Stomach (tissue), 8 donors: ENCODE measurements at regions not wholly inside any gene's neighbourhood (a gene's known extent, or its start where the extent isn't known, plus 50 kb on each side); places are given as distances from the start of the nearest gene placed in this dataset.

ENCODE experiments used
- DNase-seq, 2 donors: peaks; one replicate each; pipeline versions ENCODE4 v3.0.0 to v3.0.0-alpha.2; 2013 to 2019
- H3K27ac ChIP-seq, 5 donors: fragments of 200-600 bp in 4 of 5; sonication (generic) in 4 of 5; one replicate each; pipeline ENCODE4 v1.5.1; 2013 to 2019; ENCODE audit warnings: mild to moderate bottlenecking in 1 of 5, moderate library complexity in 1 of 5
- H3K27me3 ChIP-seq, 3 donors: fragments of 200-600 bp; sonication (generic); one replicate each; pipeline ENCODE4 v1.5.1; 2017 to 2019; ENCODE audit warnings: mixed run types in 1 of 3
- H3K36me3 ChIP-seq, 4 donors: fragments of 200-600 bp; sonication (generic); 1 replicate in 3 of 4; 2 replicates in 1 of 4; pipeline ENCODE4 v1.5.1; 2016 to 2019
- H3K4me1 ChIP-seq, 4 donors: fragments of 200-600 bp; sonication (generic); one replicate each; pipeline ENCODE4 v1.5.1; 2016 to 2019
- H3K4me3 ChIP-seq, 4 donors: fragments of 200-600 bp; sonication (generic) in 3 of 4; one replicate each; pipeline ENCODE4 v1.5.1; 2016 to 2019; ENCODE audit warnings: mild to moderate bottlenecking in 1 of 4
- H3K9me3 ChIP-seq, 4 donors: fragments of 200-600 bp; sonication (generic); one replicate each; pipeline ENCODE4 v1.5.1; 2016 to 2019
- EP300 ChIP-seq: sonication (generic); formaldehyde crosslinking; IDR thresholded peaks from one replicate; pipeline ENCODE4 v1.6.1; 2017; ENCODE audit warnings: antibody characterized with exemption
- POLR2A ChIP-seq, 4 donors: fragments of 450-650 bp; IDR thresholded peaks; one replicate each; pipeline ENCODE4 v1.6.1; 2016; ENCODE audit warnings: antibody characterized with exemption in 4 of 4, control low read depth in 2 of 4, mild to moderate bottlenecking in 1 of 4, moderate library complexity in 1 of 4
- POLR2AphosphoS5 ChIP-seq, 3 donors: sonication (generic); formaldehyde crosslinking; IDR thresholded peaks; one replicate each; pipeline ENCODE4 v1.6.1; 2016; ENCODE audit warnings: antibody characterized with exemption in 3 of 3
- WGBS, 5 donors: extraction: QIAGEN DNeasy Blood & Tissue Kit in 3 of 5; methylation state at CpG; one replicate each; pipeline versions ENCODE4 v1.1.5 to v1.1.7; 2013 to 2018; 5-methylcytosine and 5-hydroxymethylcytosine counted together
- intact Hi-C: fragments of 100-400 bp; cut with DNase I; formaldehyde crosslinking; loops from one replicate; pipeline ENCODE4 v1.15.1; 2023; ENCODE audit warnings: low total_unique reads
- TF ChIP-seq, protein P1 (sequence below), 7 experiments: fragments of 450-650 bp in 4 of 7; fragments of 200-600 bp in 3 of 7; sonication (generic) in 3 of 7; IDR thresholded peaks; one replicate each; pipeline ENCODE4 v1.5.1; 2016 to 2019; ENCODE audit warnings: antibody characterized with exemption in 7 of 7, control low read depth in 2 of 7, mild to moderate bottlenecking in 1 of 7
- donor health status: healthy with polysubstance abuse.
- donor health status: Bipolar disorder and iron deficiency.
- donor health status: healthy.

- WGBS, 5 donors, result 89 to 98% (median 95%) methylated on average over 6 of the region's 6 CpGs
- no peak overlapping the region for H3K4me3 ChIP-seq
- H3K27ac ChIP-seq, result peak overlapping the region in 4 of 5 donors; percentile 81 to 96 (median 84)
- no peaks in the 10 kb centered on the region for H3K27me3 ChIP-seq
- no peaks in the 10 kb centered on the region for H3K9me3 ChIP-seq
- no peak for DNase-seq
- no peaks in the 10 kb centered on the region for H3K36me3 ChIP-seq
- intact Hi-C loops, result no loop called here
- TF ChIP-seq POLR2AphosphoS5 (IDR thresholded peaks at IDR 0.05), result no peak
- no peak for TF ChIP-seq EP300
- TF ChIP-seq POLR2A (IDR thresholded peaks at IDR 0.05), result no peak
- TF ChIP-seq, protein P1, sequence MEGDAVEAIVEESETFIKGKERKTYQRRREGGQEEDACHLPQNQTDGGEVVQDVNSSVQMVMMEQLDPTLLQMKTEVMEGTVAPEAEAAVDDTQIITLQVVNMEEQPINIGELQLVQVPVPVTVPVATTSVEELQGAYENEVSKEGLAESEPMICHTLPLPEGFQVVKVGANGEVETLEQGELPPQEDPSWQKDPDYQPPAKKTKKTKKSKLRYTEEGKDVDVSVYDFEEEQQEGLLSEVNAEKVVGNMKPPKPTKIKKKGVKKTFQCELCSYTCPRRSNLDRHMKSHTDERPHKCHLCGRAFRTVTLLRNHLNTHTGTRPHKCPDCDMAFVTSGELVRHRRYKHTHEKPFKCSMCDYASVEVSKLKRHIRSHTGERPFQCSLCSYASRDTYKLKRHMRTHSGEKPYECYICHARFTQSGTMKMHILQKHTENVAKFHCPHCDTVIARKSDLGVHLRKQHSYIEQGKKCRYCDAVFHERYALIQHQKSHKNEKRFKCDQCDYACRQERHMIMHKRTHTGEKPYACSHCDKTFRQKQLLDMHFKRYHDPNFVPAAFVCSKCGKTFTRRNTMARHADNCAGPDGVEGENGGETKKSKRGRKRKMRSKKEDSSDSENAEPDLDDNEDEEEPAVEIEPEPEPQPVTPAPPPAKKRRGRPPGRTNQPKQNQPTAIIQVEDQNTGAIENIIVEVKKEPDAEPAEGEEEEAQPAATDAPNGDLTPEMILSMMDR (IDR thresholded peaks at IDR 0.05), result no peak
- peaks cover 37 to 61% (median 54%) of the 10 kb centered on the region in 4 donors for H3K4me1 ChIP-seq
Measured at GRCh38 chr14:76948976-76949375, 79.5 kb downstream of the IRF2BPL start.

- Histone ChIP-seq H3K36me3 (no peaks in the 10 kb centered on the region), H3K4me1 (peaks cover 34 to 55% (median 49%) of the 10 kb centered on the region in 4 donors), H3K4me3 (no peak overlapping the region), H3K9me3 (no peaks in the 10 kb centered on the region), H3K27ac (peak overlapping the region; percentile 80 to 96 (median 82)), H3K27me3 (no peaks in the 10 kb centered on the region)
- 52 to 61% (median 57%) methylated on average over 11 of the region's 11 CpGs for WGBS, 5 donors
- TF ChIP-seq, protein P1 (IDR thresholded peaks at IDR 0.05), result no peak
- peak in 1 of 3 donors; percentile 17 for TF ChIP-seq POLR2AphosphoS5 (IDR thresholded peaks at IDR 0.05)
- intact Hi-C loops, result no loop called here
- DNase-seq, result peak in 1 of 2 donors; percentile 79
Measured at GRCh38 chr14:76948213-76948947, 80.1 kb downstream of the IRF2BPL start.

DNA sequence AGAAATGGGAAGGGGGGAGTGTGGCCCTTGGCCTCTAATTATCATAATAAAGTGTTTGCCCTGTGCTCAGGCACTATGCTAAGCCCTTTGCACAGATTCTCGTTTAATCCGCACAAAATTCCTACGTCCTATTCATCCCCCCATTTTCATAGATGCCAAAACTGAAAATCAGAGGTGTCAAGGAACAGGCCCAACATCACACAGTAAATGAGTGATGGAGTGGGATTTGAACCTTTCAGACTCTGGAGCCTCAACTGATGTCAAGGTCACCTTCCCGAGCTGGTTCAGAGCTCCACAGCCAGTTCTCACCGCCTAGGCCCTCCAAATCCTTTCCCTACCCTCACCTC lies 80.7 kb downstream of the IRF2BPL start:
- H3K4me3 ChIP-seq, result no peak overlapping the region
- intact Hi-C loops, result no loop called here

DNA sequence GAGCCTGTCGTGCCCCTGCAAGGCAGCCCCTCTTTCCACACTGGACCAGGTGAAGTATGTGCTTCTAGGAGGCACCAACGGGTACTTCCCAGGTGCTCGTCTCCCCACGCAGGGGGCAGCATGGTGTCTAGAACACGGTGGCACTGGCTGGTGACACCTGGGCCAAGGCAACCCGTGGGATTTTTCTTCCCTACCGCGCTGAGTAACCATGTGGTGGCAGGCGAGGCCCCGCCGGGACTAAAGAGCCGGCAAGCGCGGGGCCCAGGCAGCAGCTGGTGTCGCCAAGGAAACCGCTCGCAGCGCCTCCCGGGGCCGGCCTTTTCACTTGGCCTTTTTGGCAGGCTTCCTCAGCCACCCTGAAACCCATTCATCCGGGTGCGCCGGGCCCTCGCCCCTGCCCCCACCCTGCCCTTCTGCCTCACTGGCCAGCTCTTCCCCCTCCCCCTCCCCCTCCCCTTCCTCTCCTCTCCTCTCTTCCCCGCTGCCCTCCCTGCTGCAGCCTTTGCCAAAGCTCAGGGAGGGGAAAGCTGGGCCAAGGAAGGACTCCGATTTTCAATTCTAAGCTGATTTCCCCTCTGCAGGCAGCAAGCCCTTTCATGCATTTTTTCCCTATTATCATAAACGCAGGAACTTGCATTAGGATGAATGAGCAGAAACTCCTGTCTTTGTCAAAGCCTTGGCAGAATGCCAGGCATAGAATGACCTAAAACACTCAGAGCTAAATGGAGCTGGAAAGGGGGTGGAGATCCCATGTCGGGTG lies 81.2 kb downstream of the IRF2BPL start:
- H3K27me3 ChIP-seq, result no peaks in the 10 kb centered on the region
- peak overlapping the region; percentile 80 to 96 (median 82) for H3K27ac ChIP-seq
- H3K36me3 ChIP-seq, result no peaks in the 10 kb centered on the region
- 3 to 8% (median 4%) methylated on average over 15 to 28 of the region's 28 CpGs for WGBS, 5 donors
- H3K4me3 ChIP-seq, result peak overlapping the region in 2 of 4 donors; percentile 9
- no peaks in the 10 kb centered on the region for H3K9me3 ChIP-seq
- H3K4me1 ChIP-seq, result peaks cover 30 to 51% (median 44%) of the 10 kb centered on the region in 4 donors
- TF ChIP-seq EP300 (no peak), POLR2A (IDR thresholded peaks at IDR 0.05) (no peak), POLR2AphosphoS5 (IDR thresholded peaks at IDR 0.05) (peak; percentile 11 to 36 (median 24))
- TF ChIP-seq, protein P1 (IDR thresholded peaks at IDR 0.05), result peak in 5 of 7 experiments; percentile 42 to 84 (median 65)
- peak; percentile 94 to 96 for DNase-seq
- intact Hi-C loops, result no loop called here

More for the DNA sequence above, 80.7 kb downstream of the IRF2BPL start:
- WGBS, 5 donors, result 36 to 64% (median 54%) methylated on average over 5 of the region's 5 CpGs
- H3K9me3 ChIP-seq, result no peaks in the 10 kb centered on the region
- no peaks in the 10 kb centered on the region for H3K27me3 ChIP-seq
- TF ChIP-seq EP300 (no peak), POLR2AphosphoS5 (IDR thresholded peaks at IDR 0.05) (no peak), POLR2A (IDR thresholded peaks at IDR 0.05) (no peak)
- TF ChIP-seq, protein P1 (IDR thresholded peaks at IDR 0.05), result no peak
- H3K27ac ChIP-seq, result peak overlapping the region; percentile 80 to 96 (median 82)
- no peak for DNase-seq
- peaks cover 30 to 51% (median 44%) of the 10 kb centered on the region in 4 donors for H3K4me1 ChIP-seq
- H3K36me3 ChIP-seq, result no peaks in the 10 kb centered on the region
